GM12878 (cell line): ENCODE measurements at regions not wholly inside any gene's neighbourhood (a gene's known extent, or its start where the extent isn't known, plus 50 kb on each side); places are given as distances from the start of the nearest gene placed in this dataset.

ENCODE experiments used
- ATAC-seq: fragments of 200-7000 bp; cut with Tn5 transposase; 3 replicates; pipeline ENCODE4 v1.9.1; 2020; ENCODE audit warnings: mild to moderate bottlenecking, moderate library complexity
- BruUV-seq: library from RNA; stranded (reverse); fragments of 400-500 nt; replicated peaks from 2 replicates; lab custom pipeline; 2021; lab: Mats Ljungman, UMichigan
- CTCF ChIA-PET: fragments of 300-600 bp; sonication (Branson Sonifier 250); formaldehyde crosslinking; extraction: SDS; loops from one replicate; lab custom pipeline; 2021; ENCODE audit warnings: inconsistent platforms; lab: Yijun Ruan, JAX
- POLR2A ChIA-PET: fragments of 350-600 bp; formaldehyde crosslinking; extraction: SDS; loops from one replicate; lab custom pipeline; 2021; ENCODE audit warnings: inconsistent platforms; lab: Charles Lee
- RAD21 ChIA-PET: fragments of 300-600 bp; sonication (Branson Sonifier 250); formaldehyde crosslinking; loops from one replicate; lab custom pipeline; 2023; ENCODE audit warnings: antibody characterized with exemption; ENCODE audit not compliant: unreplicated experiment; lab: Charles Lee
- SMC1A ChIA-PET: fragments of 300-600 bp; sonication (Branson Sonifier 250); formaldehyde crosslinking; loops from one replicate; lab custom pipeline; 2023; ENCODE audit not compliant: unreplicated experiment, uncharacterized antibody; lab: Charles Lee
- DNase-seq: peaks from one replicate; pipeline ENCODE4 v3.0.0-alpha.2; 2011; ENCODE audit warnings: low read depth, low spot score
- FAIRE-seq: peaks from 3 replicates; lab custom pipeline; 2011; peaks lifted over from hg19 to GRCh38; lab: Jason Lieb, UNC
- H2AFZ ChIP-seq: 2 replicates; pipeline ENCODE4 v1.6.0; 2011; ENCODE audit warnings: low read depth, low read length, control low read depth; ENCODE audit not compliant: control insufficient read depth
- H3K27ac ChIP-seq: 2 replicates; pipeline ENCODE4 v1.5.1; 2011; ENCODE audit warnings: control low read depth; ENCODE audit not compliant: control insufficient read depth, insufficient read depth
- H3K27me3 ChIP-seq, 2 experiments: replicated peaks in 1 of 2; 2 replicates each; pipeline versions ENCODE4 v1.6.0 to v1.6.1; 2011; ENCODE audit warnings: low read length in 1 of 2; ENCODE audit not compliant: control insufficient read depth in 2 of 2, insufficient read depth in 2 of 2
- H3K36me3 ChIP-seq, 2 experiments: 2 replicates each; pipeline ENCODE4 v1.5.1; 2011; ENCODE audit warnings: low read length in 1 of 2; ENCODE audit not compliant: control insufficient read depth in 2 of 2, insufficient read depth in 2 of 2
- H3K4me1 ChIP-seq: 2 replicates; pipeline ENCODE4 v1.6.1; 2011; ENCODE audit warnings: mild to moderate bottlenecking, low read length, moderate library complexity, mixed read lengths; ENCODE audit not compliant: control insufficient read depth, insufficient read depth
- H3K4me2 ChIP-seq: 2 replicates; pipeline ENCODE4 v1.6.0; 2011; ENCODE audit warnings: control low read depth; ENCODE audit not compliant: control insufficient read depth, insufficient read depth
- H3K4me3 ChIP-seq: fragments of 200-600 bp; sonication (generic); 2 replicates; pipeline ENCODE4 v1.5.1; 2016
- H3K79me2 ChIP-seq: 2 replicates; pipeline ENCODE4 v1.6.0; 2011; ENCODE audit warnings: low read length; ENCODE audit not compliant: control insufficient read depth, insufficient read depth
- H3K9ac ChIP-seq: 2 replicates; pipeline ENCODE4 v1.8.0; 2011; ENCODE audit warnings: low read length, control low read depth, mixed read lengths; ENCODE audit not compliant: control insufficient read depth, insufficient read depth
- H3K9me3 ChIP-seq: replicated peaks from 3 replicates; pipeline ENCODE4 v1.5.1; 2011; ENCODE audit warnings: mild to moderate bottlenecking, low read length; ENCODE audit not compliant: control insufficient read depth, insufficient read depth
- H4K20me1 ChIP-seq: 2 replicates; pipeline ENCODE4 v1.6.0; 2011; ENCODE audit not compliant: control insufficient read depth, insufficient read depth
- KDM1A ChIP-seq: fragments of 200-600 bp; sonication (generic); IDR thresholded peaks from 2 replicates; pipeline ENCODE4 v1.6.1; 2016; ENCODE audit warnings: borderline replicate concordance
- WGBS: methylation state at CpG from one replicate; pipeline ENCODE4 v1.1.6; 2016; ENCODE audit warnings: low lambda C conversion rate; ENCODE audit not compliant: insufficient replicate concordance, insufficient coverage; ENCODE audit errors: missing lambda C conversion rate; 5-methylcytosine and 5-hydroxymethylcytosine counted together
- in situ Hi-C: fragments of 300-500 bp; cut with MboI; formaldehyde crosslinking; loops from 9 replicates; pipeline ENCODE4 v1.14.3; 2018; ENCODE audit warnings: mixed read lengths
- intact Hi-C: fragments of 100-400 bp; cut with micrococcal nuclease; formaldehyde crosslinking; loops from one replicate; pipeline ENCODE4 v1.14.2; 2022; ENCODE audit not compliant: unreplicated experiment
- TF ChIP-seq, protein P1 (sequence below): fragments of 450-650 bp; formaldehyde crosslinking; IDR thresholded peaks from 2 replicates; pipeline ENCODE4 v1.4.0; 2020; ENCODE audit warnings: mild to moderate bottlenecking, moderate library complexity

DNA sequence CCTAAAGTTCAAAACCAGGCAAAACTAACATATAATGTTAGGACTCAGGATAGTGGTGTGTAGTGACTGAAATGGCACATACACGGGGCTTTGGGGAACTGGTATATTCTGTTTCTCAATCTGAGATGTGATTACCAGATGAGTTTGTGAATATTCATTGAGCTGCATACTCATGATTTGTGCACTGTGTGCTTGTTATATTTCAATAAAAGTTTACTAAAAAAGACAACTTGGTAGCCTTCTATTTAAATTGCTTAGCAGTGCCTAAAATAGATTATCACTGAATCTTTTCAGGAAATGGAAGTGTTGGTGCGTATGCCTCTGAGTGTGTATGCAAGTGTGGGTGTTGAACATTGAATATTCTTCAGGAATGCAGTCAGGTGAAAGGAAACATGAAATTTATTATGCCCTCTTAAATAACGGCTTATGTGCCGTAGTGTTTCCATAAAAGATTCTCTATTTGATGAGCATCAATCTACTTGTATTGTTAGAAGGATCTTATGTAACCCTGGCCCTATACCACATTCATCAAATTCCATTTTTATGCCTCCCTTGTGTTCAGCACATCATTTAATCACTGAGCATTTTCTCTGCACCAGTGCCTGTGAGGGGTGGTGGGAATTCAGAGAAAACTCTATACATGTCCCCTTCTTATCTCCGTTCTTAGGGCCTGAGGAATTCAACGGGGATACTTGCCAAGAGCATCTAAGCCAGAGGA, 82.6 kb upstream of the AUTS2 start:
- ChIA-PET RAD21 (no interaction called here), SMC1A (no interaction called here), POLR2A (no interaction called here), CTCF (no interaction called here)
- Histone ChIP-seq H3K4me1 (no peaks in the 10 kb centered on the region), H3K27me3 (no peaks in the 10 kb centered on the region; a peak in 1 of 4 replicates), H3K27ac (no peak overlapping the region), H3K79me2 (no peaks in the 10 kb centered on the region), H3K36me3 (no peaks in the 10 kb centered on the region), H3K9ac (no peak overlapping the region), H3K4me3 (no peak overlapping the region), H3K9me3 (no peaks in the 10 kb centered on the region), H4K20me1 (no peaks in the 10 kb centered on the region), H3K4me2 (no peak overlapping the region), H2AFZ (no peak overlapping the region)
- ATAC-seq (no peak), FAIRE-seq (no peak), DNase-seq (no peak)
- BruUV-seq, result no TSS peak
- 14% methylated on average over 6 of the region's 6 CpGs for WGBS
- intact Hi-C loops, result no loop called here
- in situ Hi-C loops, result no loop called here
- TF ChIP-seq KDM1A, result no peak
- TF ChIP-seq, protein P1, sequence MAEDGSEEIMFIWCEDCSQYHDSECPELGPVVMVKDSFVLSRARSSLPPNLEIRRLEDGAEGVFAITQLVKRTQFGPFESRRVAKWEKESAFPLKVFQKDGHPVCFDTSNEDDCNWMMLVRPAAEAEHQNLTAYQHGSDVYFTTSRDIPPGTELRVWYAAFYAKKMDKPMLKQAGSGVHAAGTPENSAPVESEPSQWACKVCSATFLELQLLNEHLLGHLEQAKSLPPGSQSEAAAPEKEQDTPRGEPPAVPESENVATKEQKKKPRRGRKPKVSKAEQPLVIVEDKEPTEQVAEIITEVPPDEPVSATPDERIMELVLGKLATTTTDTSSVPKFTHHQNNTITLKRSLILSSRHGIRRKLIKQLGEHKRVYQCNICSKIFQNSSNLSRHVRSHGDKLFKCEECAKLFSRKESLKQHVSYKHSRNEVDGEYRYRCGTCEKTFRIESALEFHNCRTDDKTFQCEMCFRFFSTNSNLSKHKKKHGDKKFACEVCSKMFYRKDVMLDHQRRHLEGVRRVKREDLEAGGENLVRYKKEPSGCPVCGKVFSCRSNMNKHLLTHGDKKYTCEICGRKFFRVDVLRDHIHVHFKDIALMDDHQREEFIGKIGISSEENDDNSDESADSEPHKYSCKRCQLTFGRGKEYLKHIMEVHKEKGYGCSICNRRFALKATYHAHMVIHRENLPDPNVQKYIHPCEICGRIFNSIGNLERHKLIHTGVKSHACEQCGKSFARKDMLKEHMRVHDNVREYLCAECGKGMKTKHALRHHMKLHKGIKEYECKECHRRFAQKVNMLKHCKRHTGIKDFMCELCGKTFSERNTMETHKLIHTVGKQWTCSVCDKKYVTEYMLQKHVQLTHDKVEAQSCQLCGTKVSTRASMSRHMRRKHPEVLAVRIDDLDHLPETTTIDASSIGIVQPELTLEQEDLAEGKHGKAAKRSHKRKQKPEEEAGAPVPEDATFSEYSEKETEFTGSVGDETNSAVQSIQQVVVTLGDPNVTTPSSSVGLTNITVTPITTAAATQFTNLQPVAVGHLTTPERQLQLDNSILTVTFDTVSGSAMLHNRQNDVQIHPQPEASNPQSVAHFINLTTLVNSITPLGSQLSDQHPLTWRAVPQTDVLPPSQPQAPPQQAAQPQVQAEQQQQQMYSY (CRISPR knock-in tag), result no peak
